Activated CD4-positive, CD25-positive, alpha-beta regulatory T cell (primary cell): ENCODE measurements at regions not wholly inside any gene's neighbourhood (a gene's known extent, or its start where the extent isn't known, plus 50 kb on each side); places are given as distances from the start of the nearest gene placed in this dataset.

Experiments used
- DNase-seq, 4 experiments: peaks; one replicate each; lab custom pipeline; 2025; lab: John Stamatoyannopoulos, UW

DNA sequence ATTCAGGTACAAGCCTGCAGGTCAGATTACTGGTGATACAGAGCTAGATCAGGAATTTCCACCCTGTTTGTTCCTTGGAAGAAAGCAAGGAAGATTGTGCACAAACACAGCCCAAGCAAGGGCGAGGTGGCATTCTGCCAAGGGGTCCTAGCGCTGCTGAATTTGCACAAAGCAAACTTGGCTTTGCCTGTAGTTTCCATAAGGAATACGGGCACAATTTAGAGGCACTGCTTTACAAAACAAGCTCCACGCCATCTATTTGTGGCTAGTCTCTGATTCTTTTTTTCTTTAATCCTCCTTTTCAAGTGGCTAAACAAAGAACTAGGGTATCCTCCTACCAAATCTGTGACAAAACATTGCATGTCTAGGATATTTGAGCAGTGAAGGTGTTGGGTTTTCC lies 195.5 kb upstream of the ACVR2A start:
- no peak for DNase-seq

DNA sequence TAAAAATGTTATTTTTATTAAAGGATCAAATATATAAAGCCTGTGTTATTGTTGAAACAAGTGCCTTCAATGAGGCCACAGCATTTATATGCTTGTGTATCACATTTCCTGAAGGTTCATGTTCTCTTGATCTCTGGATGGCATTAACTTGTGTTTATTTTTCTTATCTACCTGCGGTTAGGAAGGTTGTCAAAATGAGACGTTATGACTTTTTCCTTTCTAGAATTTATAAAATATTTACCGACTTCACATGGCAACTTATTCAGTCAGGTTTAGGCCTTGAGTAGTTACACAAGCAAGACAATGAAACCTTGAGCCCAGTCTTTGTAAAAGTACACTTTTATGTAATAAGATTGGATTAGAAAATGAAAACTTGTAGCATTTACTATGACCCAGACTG lies 196.4 kb upstream of the ACVR2A start:
- no peak for DNase-seq

DNA sequence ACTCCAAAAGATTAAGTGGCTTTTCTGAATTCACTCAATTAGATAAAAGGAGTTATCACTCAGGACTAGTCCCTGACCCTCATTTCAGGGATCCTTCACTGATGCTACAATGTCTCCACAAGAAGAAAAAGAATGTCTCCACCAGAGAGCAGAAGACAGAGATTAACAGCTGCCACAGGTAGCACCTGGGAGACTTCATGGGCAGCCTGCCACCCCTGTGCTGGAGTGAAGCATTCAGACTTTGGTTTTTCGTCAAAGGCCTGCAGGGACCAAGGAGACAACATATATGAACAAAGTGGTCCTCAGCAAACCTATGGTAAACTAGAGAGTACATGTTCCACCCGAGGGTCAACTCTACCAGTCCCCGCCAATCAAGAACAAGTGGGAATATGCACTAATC lies 197.0 kb upstream of the ACVR2A start:
- DNase-seq, result no peak

DNA sequence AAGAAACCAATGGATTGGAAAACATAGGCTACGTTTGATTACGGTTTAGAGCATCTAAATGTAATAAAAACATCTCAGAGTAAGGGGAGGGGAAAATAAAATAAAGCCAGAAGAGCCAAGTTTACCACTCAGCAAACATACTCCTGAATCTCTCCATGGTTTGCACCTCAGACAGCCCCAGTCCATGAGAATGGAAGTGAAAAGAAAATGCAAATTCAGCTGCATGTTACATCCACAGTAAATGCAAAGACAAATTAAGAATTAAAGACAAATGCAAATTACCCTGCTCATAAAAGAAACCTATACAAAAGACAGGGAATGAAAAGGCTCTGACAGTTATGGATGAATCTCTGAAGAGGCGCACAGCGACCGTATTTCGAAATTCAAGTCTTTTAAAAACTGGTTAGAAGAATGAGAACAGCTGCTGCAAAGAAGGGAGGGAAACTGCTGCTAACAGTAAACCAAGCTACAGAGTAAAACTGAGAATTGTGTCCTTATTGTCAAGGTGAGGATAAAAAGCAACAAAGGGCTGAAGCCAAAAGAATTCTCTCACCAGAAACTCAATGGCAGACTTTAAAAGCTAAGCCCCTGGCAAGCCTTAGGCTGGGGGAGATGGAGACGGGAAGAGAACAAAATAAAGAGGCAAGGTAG lies 197.9 kb upstream of the ACVR2A start:
- no peak for DNase-seq

DNA sequence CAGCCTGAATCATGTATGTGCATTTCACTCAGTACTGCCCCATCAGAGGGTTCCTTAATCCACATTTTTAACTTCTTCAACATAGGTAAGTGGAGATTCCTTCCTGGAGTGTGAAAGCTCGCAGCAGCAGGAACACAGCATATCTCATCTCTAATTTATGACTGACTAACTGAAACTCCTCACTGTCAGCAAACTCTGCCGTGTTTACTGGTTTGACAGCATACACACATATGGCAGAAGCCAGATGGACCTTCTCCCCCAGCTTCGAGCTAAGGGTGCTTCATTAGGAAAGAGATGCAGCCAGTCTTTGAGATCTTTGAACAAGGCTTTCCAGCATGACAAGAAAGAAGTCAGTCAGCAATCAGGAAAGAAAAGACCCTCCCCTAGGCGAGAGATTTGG lies 200.3 kb upstream of the ACVR2A start:
- DNase-seq, result no peak

DNA sequence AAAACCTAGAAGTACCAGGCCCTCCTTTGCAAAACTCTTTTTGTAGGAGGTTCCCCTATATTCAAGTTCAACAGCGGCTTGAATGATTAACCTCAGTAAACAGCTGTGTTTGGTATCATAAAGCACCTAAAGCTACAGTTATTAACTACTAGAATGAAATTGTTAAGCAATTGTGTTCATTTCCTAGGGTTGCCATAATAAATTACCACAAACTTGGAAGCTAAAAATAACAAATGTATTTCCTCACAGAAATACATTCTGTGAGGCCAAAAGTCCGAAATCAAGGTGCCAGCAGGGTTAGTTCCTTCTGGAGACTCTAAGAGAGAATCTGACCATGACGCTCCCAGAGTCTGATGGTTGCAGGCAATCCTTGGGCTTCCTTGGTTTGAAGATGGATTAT lies 202.1 kb upstream of the ACVR2A start:
- DNase-seq, result no peak

DNA sequence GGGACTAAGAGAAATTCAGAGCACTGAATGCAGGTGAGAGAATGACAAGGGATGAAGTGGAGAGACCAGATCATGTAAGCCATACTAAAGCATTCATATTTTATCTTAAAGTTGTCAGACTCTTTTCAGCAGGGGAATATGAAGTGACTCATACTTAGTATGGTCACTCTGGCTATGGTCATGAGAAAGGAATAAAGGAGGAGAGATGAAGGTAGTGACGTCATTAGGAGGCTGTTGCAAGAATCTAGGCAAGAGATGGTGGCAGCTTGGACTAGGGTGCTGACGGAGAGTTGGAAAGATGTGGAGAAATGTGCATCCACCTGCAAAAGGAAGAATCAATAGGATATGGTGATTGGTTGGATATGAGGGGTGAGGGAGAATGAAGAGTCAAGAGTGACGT lies 203.2 kb upstream of the ACVR2A start:
- DNase-seq, result no peak

DNA sequence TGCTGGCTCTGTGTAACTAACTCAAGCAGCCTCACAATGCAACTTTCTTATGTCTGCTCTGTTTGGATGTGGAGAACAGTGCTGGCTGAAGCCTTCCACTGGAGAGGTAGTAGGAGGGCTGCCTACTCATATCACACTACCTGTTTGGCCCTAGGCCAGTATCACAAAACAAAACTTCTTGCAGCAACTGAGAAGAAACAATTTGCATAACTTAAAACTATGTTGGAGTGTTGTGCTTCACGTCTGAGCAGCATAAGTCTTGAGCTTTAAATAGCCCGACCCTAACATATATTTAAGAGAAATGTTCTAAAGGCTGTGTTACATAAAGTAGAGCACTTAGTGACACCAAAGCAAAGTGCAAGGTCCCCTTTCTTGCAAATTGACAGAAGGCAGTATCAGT lies 204.9 kb upstream of the ACVR2A start:
- DNase-seq, result no peak

DNA sequence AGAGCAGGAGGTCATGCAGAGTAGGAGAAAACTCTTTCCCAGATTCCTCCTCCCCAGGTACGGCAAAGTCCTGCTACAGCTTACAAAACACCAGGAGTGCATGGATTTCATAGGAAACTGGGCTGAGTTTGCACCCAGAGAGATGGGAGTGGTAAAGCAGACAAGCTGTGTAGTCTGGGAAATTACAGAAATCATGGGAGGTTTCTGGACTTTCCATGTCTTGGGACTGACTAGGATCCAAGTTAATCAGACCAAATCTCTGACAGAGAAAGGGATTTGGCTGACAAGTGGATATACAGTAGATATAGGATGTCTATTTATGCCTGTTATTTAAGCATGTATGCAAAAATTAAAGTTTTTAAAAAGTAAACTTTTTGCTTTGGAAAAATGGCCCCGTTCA lies 205.4 kb upstream of the ACVR2A start:
- no peak for DNase-seq

DNA sequence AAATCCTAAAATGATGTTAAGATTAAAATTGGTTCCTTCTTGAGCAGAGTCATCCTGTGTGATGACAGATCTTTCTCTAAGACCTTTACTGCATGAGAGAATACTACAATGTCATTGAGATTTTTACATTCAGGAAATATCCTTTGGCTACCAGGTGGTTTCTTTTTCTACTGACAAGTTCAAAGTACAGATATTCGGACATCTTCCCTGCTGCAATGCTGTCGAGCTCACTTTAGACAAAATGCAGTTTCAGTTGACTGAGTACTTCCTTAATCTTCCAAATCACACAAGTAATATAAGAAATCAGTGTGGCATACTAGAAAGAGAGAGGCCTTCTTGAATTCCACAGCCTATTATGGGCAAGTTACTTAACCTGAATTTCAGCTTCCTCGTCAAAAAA lies 207.9 kb upstream of the ACVR2A start:
- no peak for DNase-seq

DNA sequence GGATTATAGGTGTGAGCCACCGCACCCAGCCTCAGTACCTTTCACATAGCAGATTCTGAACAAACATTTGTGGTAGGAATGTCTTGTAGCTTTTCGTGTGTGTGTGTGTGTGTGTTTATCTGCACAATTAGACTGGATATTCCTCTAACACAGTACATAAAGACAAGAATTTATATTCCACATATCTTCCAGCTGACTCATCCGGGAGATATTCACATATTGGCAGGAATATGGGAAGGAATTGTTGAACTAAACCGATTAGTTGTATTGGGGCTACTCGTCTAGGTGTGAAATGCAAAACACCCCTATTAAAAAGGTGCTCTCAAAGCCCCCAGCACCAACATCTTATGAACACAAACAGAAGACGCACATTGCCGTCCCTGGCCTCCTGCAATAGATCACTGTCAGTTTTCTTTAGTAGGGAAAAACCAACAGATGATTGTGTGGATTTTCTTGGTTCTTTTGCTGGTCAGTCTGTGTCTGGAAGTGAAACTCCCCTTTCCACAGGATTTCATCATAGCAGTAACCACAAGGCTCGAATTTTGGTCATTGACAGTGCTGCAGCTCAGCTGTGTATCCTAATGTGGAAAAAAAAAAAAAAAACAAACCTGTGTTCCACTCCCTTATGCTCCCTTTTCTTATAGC lies 208.5 kb upstream of the ACVR2A start:
- DNase-seq, result no peak

DNA sequence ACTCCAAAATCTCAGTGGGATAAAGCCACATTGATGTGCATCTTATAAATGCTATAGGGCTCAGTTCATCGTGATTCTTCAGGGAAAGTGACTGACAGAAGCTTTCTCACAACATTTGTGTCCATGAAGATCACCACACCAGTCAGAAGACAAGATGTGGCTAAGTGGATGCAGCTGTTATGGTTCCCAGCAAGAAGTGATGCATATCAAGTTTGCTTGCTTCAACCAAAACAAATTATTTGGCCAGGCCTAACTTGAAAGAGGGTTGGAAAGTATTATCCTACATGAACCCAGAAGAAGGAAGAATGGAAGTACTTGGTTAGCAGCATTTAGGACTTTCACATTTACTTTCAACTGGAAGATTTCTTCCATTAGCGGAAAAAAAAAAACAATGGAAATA lies 210.0 kb upstream of the ACVR2A start:
- no peak for DNase-seq

DNA sequence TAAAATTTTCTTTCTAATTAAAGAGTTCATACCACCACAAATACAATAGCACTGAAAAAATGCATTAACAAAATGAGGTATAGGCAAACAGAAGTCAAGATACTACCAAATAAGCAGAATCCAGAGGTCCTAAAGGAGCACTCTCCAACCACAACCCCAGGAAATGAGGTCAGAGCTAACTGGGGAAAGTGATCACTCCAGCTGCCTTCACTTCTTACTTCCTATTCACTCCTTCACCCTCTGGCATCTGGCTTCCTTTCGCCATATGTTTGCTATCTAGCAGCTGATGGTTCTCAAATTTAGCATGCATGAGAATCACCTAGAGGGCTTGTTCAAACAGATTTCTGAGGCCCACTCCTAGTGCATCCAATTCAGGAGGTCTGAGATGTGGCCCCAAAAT lies 212.6 kb upstream of the ACVR2A start:
- DNase-seq, result no peak

DNA sequence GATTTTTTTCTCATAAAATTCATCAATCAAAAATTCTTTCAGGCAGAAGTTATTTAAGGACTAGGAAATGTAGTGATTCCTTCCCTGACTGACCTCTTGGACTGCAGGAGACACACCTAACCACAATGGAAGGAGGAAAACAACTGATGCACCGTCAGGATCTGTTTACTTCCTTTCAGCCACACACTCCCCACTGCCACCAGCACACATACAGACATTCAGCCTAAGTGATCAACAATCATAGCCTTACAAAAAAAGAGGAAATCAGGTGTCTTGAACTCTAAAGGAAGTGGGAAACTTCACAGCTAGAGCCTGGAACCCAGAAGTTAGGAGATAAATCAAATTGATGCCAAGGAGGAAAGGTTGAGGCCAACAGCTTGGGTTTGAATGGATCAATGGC lies 213.5 kb upstream of the ACVR2A start:
- DNase-seq, result no peak

DNA sequence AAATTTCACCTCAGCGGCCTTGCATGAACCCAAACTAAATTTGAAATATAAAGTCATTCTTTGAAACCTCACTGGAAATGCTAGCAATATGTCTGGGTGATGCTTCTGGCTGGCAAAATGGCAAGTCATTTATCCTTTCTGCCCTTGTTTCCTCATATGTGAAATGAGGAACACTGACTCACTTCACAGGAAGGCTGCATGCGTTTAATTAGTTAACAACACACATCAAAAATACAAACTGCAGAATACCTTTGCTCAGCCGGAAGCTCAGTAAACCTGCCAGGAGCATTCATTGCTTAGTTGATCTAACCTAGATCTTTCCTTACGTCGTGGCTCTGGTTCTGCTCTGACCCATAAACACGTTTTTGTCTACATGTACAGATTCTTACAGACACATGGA lies 214.2 kb upstream of the ACVR2A start:
- no peak for DNase-seq

DNA sequence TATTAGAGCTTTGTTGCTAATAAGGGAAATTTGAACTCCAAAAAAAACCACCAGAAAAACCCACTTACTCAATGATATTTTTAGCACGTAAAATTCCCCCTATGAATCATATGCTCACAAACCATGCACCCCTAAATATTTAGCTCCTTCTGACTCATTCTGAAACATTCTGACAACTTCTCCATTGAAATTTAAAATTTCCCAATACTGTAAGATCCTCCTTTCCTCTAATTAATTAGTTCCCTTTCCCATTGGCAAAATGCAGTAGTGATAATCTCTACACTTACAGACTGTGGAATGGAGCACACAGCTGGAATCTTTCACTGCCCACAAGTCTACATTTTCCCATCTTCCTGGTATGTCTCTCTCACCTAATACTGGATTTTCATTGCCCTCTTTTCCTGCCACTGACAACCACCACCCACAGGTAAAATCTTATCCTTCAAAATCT lies 215.8 kb upstream of the ACVR2A start:
- no peak for DNase-seq

DNA sequence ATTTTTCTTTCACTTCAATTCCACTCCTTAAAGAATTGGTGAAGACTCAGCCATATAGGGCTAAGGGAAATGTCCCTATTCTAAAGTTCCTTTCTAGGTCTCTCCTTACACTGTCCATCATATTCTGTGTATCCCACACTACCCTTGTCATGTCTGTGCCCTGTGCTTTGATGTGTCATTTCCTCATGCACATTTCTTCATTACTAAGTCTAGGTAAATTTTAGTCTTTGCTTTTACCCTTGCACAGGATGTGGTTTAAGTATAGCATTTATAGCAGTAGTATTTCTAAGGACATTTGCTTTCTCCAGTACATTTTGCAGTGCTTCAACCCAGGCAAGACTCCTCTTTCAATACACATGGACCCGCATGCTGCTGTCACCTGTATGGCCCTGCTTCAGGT lies 221.5 kb upstream of the ACVR2A start:
- DNase-seq, result no peak

DNA sequence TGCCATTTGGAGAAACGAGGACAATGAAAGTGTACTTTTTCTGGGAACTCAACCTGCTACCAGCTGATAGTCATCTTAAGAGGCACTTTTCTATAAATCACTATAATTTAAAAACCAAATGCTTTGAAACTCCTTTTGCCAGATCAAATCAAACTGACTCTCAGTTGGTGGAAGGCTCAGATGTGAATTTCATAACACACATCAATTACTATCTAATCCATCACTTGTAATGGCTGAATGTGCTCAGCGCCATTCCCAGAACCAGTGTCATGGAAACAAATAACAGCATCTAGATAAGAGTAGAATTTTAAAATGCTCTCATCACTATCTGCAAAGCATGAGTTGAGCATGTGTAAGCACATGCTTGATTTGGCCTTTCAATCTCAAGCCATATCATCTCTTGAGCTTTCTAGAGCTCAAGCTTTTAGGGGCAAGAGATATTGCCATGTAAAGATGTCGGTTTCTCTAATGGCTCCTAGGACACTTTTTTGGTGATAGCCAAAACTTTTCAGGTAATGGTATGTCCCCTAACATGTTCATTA lies 223.1 kb upstream of the ACVR2A start:
- no peak for DNase-seq

DNA sequence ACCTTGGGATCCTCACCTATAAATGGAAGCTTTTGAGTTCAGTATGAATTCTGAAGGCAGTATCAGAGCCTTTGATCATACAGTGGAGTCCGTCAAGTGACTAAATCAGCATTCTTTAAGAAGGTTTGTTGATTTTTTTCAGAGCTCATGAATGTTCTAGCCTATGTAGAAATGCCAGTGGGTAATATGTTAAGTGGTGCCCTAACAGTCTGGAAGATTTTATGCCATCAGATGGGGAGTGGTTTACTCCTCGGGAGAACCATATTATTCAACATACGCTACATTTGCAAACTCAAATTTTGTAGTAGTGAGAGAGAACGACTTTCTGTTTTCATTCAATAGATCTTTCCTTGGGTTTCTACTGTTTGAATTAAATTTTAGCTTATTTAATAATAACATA lies 225.0 kb upstream of the ACVR2A start:
- DNase-seq, result no peak

DNA sequence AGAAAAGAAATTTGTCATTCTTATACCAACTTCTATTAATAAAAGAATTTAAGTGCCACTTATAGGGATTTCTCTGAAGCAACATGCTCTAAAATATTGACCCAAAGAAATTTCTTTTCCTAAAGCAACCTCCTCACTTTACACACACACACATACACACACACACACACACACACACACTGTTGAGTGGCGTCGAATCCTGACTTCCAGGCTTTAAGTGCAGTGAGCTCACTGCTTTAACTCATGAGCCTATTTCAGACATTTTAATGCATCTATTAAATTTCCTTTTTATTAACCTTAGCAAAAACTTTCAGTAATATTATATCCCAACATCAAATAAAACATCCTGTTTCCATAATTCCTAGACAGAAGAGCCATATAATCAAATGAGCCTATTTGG lies 229.1 kb upstream of the ACVR2A start:
- no peak for DNase-seq

DNA sequence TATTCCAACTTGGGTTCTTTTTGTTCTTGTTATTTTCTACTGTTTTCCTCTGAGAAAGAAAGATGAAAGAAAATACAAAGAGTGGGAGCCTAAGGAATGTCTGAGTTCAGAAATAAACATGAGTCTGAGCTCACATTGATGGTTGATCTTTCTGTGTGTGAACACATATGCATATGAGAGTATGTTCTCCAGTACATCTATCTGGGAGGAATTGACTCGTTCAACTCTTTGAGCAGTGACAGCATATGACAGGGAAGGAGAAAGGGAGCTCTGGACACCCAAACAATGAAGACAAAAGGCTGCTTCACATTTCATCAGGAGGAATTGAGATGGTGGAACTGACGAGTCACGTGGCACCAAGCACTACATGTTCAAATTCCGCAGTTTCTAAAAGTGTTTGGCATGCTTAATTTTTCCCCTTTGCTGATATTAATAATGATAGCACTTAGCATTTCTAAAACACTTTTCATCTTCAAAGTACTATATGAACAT lies 229.8 kb upstream of the ACVR2A start:
- DNase-seq, result no peak

DNA sequence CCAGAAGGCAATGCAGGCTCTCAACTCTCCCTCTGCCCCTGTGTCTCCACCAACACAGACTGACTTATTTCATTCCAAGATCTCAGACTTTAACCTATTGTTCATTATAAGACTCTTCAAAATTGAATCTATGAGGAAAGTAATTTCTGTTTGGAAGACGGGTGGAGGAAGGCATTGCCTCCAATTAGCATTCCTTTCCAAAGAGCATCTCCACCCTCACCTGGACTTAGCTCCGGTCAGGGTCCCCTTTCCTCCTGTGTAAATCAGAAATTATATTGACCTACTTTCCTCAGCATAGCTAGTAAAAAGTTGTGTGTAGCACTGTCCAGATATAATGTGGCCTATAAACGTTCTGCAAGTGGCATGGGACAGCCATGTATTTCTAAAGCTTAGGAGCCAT lies 230.4 kb upstream of the ACVR2A start:
- no peak for DNase-seq

DNA sequence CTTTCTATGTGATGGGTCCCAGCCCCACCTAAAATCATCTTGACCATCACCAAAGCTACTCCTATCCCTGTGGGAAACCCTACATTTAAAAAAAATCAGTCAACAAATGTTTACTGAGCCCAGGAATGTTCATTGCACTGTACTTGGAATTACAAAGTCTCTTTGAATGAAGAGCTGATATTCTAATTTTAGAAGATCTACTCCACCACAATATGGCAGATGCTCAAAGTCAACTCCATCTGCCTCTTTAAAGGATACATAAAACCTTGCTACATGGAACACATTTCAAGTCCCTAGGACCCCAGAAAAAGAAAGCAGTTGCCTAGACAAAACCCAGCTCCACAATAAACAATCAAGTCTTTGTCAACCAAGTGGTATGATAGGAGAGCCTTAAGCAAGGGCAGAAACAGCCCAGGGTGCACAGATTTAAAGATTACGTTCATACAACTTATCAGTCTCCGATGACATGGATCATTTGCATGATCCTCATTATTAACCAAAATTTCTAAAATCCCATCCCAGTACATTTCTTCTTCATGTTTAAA lies 234.3 kb upstream of the ACVR2A start:
- DNase-seq, result no peak

DNA sequence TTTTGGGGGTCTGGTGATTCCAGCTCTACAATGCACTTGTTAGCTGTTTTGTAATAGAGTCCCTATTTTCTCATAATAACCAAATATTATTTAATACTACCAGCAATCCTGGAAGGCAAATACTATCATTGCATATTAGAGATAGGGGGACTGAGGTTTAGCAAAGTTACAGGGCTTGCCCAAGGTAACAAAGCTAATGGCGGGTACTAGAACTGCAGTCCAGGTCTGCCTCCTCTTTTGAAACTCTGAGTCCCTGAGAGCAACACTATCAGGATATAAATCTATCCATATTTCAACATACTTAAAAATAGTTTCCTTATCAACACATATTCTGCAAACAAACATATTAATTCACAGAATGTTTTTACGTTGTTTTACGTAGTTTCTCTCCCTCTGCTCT lies 235.5 kb upstream of the ACVR2A start:
- no peak for DNase-seq
